ENCODE measurements at regions not wholly inside any gene's neighbourhood (a gene's known extent, or its start where the extent isn't known, plus 50 kb on each side); places are given as distances from the start of the nearest gene placed in this dataset.

GRCh38 chr18:38895560-38895959 lies 1330.0 kb upstream of the CELF4 start:
- TF ChIP-seq CTCF (IDR thresholded peaks at IDR 0.05; ENCODE audit: low read depth, low read length) (no peak), POLR2A (IDR thresholded peaks at IDR 0.05; ENCODE audit: extremely low read depth, insufficient read length) (no peak), MYC (IDR thresholded peaks at IDR 0.05; ENCODE audit: low read depth, low read length) (no peak)
- TF ChIP-seq, protein P1, sequence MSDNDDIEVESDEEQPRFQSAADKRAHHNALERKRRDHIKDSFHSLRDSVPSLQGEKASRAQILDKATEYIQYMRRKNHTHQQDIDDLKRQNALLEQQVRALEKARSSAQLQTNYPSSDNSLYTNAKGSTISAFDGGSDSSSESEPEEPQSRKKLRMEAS (IDR thresholded peaks at IDR 0.05; ENCODE audit: low read depth, low read length) = no peak
